Effector CD8-positive, alpha-beta T cell (primary cell): ENCODE measurements at regions not wholly inside any gene's neighbourhood (a gene's known extent, or its start where the extent isn't known, plus 50 kb on each side); places are given as distances from the start of the nearest gene placed in this dataset.
"Not testable (repeated sequence)": the region's sequence is repeated elsewhere in the genome, so short reads cannot be mapped to it uniquely, and the experiment has no call there.

ENCODE experiments used
- DNase-seq: peaks from one replicate; lab custom pipeline; 2025; lab: John Stamatoyannopoulos, UW

GRCh38 chr12:60494244-60494643, 898.4 kb downstream of the SLC16A7 start:
- DNase-seq = no peak

- DNase-seq = no peak
These were observed 902.8 kb downstream of the SLC16A7 start for GRCh38 chr12:60498656-60499055.

GRCh38 chr12:60501124-60501729, 905.4 kb downstream of the SLC16A7 start:
- DNase-seq = no peak

GRCh38 chr12:60522684-60523400, 927.0 kb downstream of the SLC16A7 start:
- DNase-seq = no peak

- no peak for DNase-seq
These were observed 933.4 kb downstream of the SLC16A7 start for GRCh38 chr12:60529261-60529660.

- no peak for DNase-seq
These were observed 933.9 kb downstream of the SLC16A7 start for GRCh38 chr12:60529723-60530122.

- DNase-seq = no peak
These were observed 939.5 kb downstream of the SLC16A7 start for GRCh38 chr12:60535363-60535762.

- DNase-seq = no peak
These were observed 943.8 kb downstream of the SLC16A7 start for GRCh38 chr12:60539592-60539991.

- DNase-seq = no peak
These were observed 973.1 kb downstream of the SLC16A7 start for GRCh38 chr12:60568914-60569313.

GRCh38 chr12:60577607-60578006, 981.8 kb downstream of the SLC16A7 start:
- DNase-seq = no peak

GRCh38 chr12:60587664-60588063, 991.8 kb downstream of the SLC16A7 start:
- not testable (repeated sequence) for DNase-seq

- no peak for DNase-seq
These were observed 998.3 kb downstream of the SLC16A7 start for GRCh38 chr12:60594035-60594711.

GRCh38 chr12:60602601-60603000, 1006.8 kb downstream of the SLC16A7 start:
- no peak for DNase-seq

- not testable (repeated sequence) for DNase-seq
These were observed 1007.6 kb downstream of the SLC16A7 start for GRCh38 chr12:60603475-60603874.

GRCh38 chr12:60616400-60616799, 1020.6 kb downstream of the SLC16A7 start:
- no peak for DNase-seq

GRCh38 chr12:60630796-60631195, 1035.0 kb downstream of the SLC16A7 start:
- DNase-seq = no peak

GRCh38 chr12:60644076-60644475, 1048.2 kb downstream of the SLC16A7 start:
- DNase-seq = no peak

- DNase-seq = no peak
These were observed 1071.1 kb downstream of the SLC16A7 start for GRCh38 chr12:60666895-60667294.

- DNase-seq = no peak
These were observed 1077.1 kb downstream of the SLC16A7 start for GRCh38 chr12:60672949-60673348.

GRCh38 chr12:60684988-60685655, 1089.3 kb downstream of the SLC16A7 start:
- no peak for DNase-seq

GRCh38 chr12:60689137-60689536, 1093.3 kb downstream of the SLC16A7 start:
- no peak for DNase-seq

- DNase-seq = no peak
These were observed 1097.3 kb downstream of the SLC16A7 start for GRCh38 chr12:60693019-60693626.
